Activated CD4-positive, alpha-beta T cell treated with anti-CD3 and anti-CD28 coated beads, Interleukin-2, amount 10 ng/mL, durations not matched to agents 7 days and 5 days (primary cell): ENCODE measurements at regions not wholly inside any gene's neighbourhood (a gene's known extent, or its start where the extent isn't known, plus 50 kb on each side); places are given as distances from the start of the nearest gene placed in this dataset.

Source experiments
- CTCF ChIA-PET: fragments of 350-600 bp; sonication (Branson Sonifier 250); formaldehyde crosslinking; loops from one replicate; lab custom pipeline; 2021; ENCODE audit warnings: antibody characterized with exemption; lab: Charles Lee
- POLR2A ChIA-PET: fragments of 350-600 bp; sonication (Branson Sonifier 250); formaldehyde crosslinking; loops from one replicate; lab custom pipeline; 2021; ENCODE audit warnings: antibody characterized with exemption; lab: Charles Lee
- DNase-seq: peaks from one replicate; pipeline ENCODE4 v3.0.0-alpha.2; 2020
- H3K27ac Mint-ChIP-seq: one replicate; pipeline ENCODE4 v1.8.0; 2021; ENCODE audit warnings: mild to moderate bottlenecking, moderate library complexity, mixed read lengths
- H3K27me3 Mint-ChIP-seq: one replicate; pipeline ENCODE4 v1.8.0; 2021; ENCODE audit warnings: mixed read lengths
- H3K36me3 Mint-ChIP-seq: one replicate; pipeline ENCODE4 v1.8.0; 2021; ENCODE audit warnings: low read depth, mixed read lengths
- H3K4me1 Mint-ChIP-seq: one replicate; pipeline ENCODE4 v1.8.0; 2021; ENCODE audit warnings: mixed read lengths
- H3K4me3 Mint-ChIP-seq: one replicate; pipeline ENCODE4 v1.8.0; 2021; ENCODE audit warnings: mild to moderate bottlenecking, moderate library complexity, mixed read lengths
- H3K9me3 Mint-ChIP-seq: one replicate; pipeline ENCODE4 v1.8.0; 2021; ENCODE audit warnings: mixed read lengths

DNA sequence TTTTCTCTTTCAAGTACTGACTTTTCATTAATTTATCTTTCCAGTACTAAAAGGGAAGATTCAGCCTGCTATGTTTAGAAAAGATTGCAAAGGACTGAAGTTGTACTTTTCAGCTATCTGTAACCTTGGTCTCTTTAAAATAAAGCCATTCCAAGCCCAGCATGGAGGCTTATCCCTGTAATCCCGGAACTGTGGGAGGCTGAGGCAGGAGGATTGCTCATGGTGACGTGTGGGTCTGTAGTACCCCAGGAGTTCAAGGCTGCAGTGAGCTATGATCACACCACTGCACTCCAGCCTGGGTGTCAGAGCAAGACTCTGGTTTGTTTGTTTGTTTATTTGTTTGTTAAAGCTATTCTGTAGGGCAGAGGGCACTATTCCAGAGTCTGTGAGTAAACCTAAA is 50.6 kb upstream of the TMEM170B start:
- Mint-ChIP-seq H3K4me1 (no peaks in the 10 kb centered on the region), H3K4me3 (no peak overlapping the region), H3K27me3 (peaks cover 2% of the 10 kb centered on the region), H3K36me3 (no peaks in the 10 kb centered on the region), H3K27ac (no peak overlapping the region), H3K9me3 (no peaks in the 10 kb centered on the region)
- ChIA-PET CTCF (no interaction called here), POLR2A (no interaction called here)
- no peak for DNase-seq

DNA sequence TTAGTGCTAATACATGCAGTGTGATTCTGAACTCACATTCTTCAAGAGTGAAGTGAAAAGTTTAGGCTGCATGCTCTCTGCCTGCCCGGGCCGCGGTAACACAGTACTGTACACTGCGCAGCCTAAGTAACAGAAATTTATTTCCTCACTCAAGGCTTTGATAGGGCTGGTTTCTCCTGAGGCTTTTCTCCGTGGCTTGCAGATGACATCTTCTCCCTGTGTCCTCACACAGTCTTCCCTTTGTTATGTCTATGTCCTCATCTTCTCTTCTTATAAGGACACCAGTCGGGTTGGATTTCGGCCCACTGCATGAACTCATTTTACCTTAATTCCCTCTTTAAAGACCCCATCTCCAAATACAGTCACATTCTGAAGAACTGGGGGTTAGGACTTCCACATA is 51.1 kb upstream of the TMEM170B start:
- H3K9me3 Mint-ChIP-seq, result no peaks in the 10 kb centered on the region
- H3K27me3 Mint-ChIP-seq, result peaks cover 2% of the 10 kb centered on the region
- CTCF ChIA-PET, result no interaction called here
- H3K4me3 Mint-ChIP-seq, result no peak overlapping the region
- DNase-seq, result no peak
- H3K27ac Mint-ChIP-seq, result no peak overlapping the region
- no peaks in the 10 kb centered on the region for H3K4me1 Mint-ChIP-seq
- no peaks in the 10 kb centered on the region for H3K36me3 Mint-ChIP-seq
- POLR2A ChIA-PET, result no interaction called here

DNA sequence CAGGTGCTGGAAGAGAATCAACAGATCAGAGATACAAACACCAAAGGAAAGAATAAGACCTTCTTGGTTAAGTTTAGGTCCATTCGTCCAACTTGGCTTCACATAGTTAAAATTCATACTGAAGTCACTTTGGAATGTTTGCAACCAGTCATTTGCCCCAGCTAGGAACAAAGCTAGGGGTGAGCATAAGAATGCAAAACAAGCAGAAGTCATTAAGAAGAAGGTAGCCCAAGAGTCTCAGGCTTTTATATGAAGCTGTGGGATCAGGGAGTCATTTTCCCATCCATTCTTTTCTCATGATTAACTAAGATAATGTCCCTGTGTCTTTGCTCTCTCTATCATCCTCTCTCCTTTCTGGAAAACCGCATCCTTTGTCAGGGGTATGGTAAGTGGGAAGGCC is 51.5 kb upstream of the TMEM170B start:
- Mint-ChIP-seq H3K9me3 (no peaks in the 10 kb centered on the region), H3K4me1 (no peaks in the 10 kb centered on the region), H3K27me3 (peaks cover 2% of the 10 kb centered on the region), H3K36me3 (no peaks in the 10 kb centered on the region), H3K27ac (no peak overlapping the region), H3K4me3 (no peak overlapping the region)
- ChIA-PET CTCF (interaction anchor here (0.5 to 1.5 kb wide), 2 partner anchors 15 to 350 kb away, joined by 3 read pairs; no protein-coding TSS in a partner anchor), POLR2A (no interaction called here)
- no peak for DNase-seq

DNA sequence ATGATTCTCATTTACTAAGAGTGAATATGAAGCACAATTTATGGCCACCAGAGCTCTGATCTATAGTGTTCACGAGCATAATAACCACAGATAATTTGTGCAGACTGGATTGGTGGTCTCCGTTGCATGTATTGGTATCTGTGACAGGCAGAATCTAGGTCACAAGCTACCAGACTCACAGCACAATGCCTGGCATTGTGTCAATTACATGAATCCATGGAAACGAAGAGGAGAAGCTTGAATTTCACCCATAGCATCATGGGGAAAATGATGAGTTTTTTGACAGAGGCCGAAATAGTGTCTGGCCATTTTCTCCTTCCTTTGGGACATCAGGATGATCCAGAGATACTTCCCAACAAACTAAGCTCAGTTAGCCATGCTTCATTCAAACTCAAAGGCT is 52.3 kb upstream of the TMEM170B start:
- POLR2A ChIA-PET, result no interaction called here
- no peak overlapping the region for H3K27ac Mint-ChIP-seq

DNA sequence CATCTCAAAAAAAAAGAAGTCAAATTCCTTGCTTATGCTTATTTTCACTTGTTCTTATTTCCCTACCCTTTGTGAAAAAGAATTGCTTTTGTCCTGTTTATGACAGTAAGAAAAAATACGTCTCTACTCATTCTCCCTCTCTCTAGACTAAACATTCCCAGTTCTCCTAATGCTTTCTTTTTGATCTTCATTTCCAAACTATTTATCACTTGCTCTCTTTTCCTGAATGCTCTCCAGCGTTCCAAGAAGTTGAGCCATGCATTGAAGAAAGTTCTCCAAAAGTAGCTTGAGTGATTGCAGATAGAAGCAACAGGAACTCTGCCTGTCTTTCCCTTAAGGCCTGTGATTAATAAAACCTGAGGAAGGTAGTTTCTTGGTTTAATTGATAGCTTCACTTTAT is 53.1 kb upstream of the TMEM170B start:
- CTCF ChIA-PET, result interaction anchor here (0.7 to 1.5 kb wide), 3 partner anchors 14 to 317 kb away, joined by 3 read pairs; no protein-coding TSS in a partner anchor
- Mint-ChIP-seq H3K4me3 (no peak overlapping the region), H3K4me1 (no peaks in the 10 kb centered on the region), H3K27me3 (peaks cover 2% of the 10 kb centered on the region), H3K9me3 (no peaks in the 10 kb centered on the region), H3K36me3 (no peaks in the 10 kb centered on the region), H3K27ac (no peak overlapping the region)
- no peak for DNase-seq
- POLR2A ChIA-PET, result no interaction called here

More for the DNA sequence above, 52.3 kb upstream of the TMEM170B start:
- no peaks in the 10 kb centered on the region for H3K9me3 Mint-ChIP-seq
- CTCF ChIA-PET, result interaction anchor here (0.5 to 1.5 kb wide), 3 partner anchors 14 to 349 kb away, joined by 3 read pairs; no protein-coding TSS in a partner anchor
- no peaks in the 10 kb centered on the region for H3K4me1 Mint-ChIP-seq
- H3K27me3 Mint-ChIP-seq, result peaks cover 4% of the 10 kb centered on the region
- H3K36me3 Mint-ChIP-seq, result no peaks in the 10 kb centered on the region
- DNase-seq, result no peak
- no peak overlapping the region for H3K4me3 Mint-ChIP-seq

DNA sequence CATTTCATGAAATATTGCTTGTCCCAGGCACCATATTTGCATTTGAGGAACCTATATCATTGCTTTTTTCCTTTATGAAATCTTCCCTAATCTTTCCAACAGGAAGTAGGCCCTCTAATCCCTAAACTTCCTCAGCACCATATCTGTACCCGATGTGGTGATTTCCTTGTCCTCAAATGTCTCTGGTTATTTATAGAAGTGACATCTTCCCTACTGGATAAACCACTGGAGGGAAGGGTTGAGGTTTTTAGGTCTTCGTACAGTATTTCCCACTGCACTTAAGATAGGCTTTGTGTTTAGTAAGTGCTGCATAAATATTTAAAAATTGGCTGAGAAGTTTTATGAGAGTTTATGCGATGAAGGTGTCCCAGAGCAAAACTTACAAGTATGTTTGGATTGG is 54.9 kb upstream of the TMEM170B start:
- H3K36me3 Mint-ChIP-seq, result no peaks in the 10 kb centered on the region
- peaks cover 6% of the 10 kb centered on the region for H3K27me3 Mint-ChIP-seq
- H3K4me3 Mint-ChIP-seq, result no peak overlapping the region
- no peaks in the 10 kb centered on the region for H3K4me1 Mint-ChIP-seq
- CTCF ChIA-PET, result no interaction called here
- POLR2A ChIA-PET, result no interaction called here
- DNase-seq, result no peak
- H3K27ac Mint-ChIP-seq, result no peak overlapping the region
- H3K9me3 Mint-ChIP-seq, result no peaks in the 10 kb centered on the region

DNA sequence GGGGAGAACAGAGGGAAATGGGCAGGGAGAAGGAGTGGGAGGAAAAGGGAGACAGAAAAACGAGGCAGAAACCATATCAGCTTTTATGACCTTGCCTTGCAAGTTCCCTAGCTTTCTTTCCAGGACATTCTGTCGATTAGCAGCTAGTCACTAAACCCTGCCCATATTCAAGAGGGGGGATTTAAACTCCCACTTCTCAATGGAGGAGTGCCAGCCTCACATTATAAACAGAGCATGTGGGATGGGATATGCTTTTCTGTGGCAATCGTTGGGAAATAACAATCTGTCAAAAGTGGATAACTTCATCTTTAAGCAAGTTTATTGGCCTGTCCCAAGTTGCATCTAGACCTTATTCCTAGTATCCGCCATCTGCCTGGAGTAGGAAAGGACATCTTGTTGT is 57.0 kb upstream of the TMEM170B start:
- peaks cover 20% of the 10 kb centered on the region for H3K27me3 Mint-ChIP-seq
- H3K4me3 Mint-ChIP-seq, result no peak overlapping the region
- ChIA-PET POLR2A (interaction anchor here (0.6 kb wide), 1 partner anchor 41 kb away, joined by 5 read pairs; no protein-coding TSS in a partner anchor), CTCF (interaction anchor here (0.6 kb wide), 1 partner anchor 885 kb away, joined by 3 read pairs; no protein-coding TSS in a partner anchor)
- no peaks in the 10 kb centered on the region for H3K9me3 Mint-ChIP-seq
- H3K36me3 Mint-ChIP-seq, result no peaks in the 10 kb centered on the region
- no peak for DNase-seq
- no peak overlapping the region for H3K27ac Mint-ChIP-seq
- no peaks in the 10 kb centered on the region for H3K4me1 Mint-ChIP-seq

DNA sequence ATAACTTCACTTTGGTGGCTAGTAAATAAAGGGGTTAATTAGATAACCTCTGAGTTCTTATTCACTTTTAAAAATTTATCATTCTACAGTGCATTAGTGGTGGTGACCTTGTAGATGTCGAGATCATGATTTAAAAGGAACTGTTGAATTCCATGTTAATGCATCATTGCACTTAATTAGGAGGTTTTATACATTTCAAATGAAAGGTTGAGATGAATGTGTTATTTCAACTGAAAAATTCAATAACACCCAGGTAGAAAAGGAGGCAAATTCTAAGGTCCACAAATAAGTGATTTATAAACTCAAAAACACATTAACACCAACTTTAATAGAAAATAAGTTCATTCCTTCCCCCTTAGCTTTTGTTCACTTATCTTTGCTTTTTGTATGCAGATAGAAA is 58.3 kb upstream of the TMEM170B start:
- Mint-ChIP-seq H3K4me3 (no peak overlapping the region), H3K27ac (no peak overlapping the region), H3K4me1 (no peaks in the 10 kb centered on the region), H3K27me3 (peaks cover 22% of the 10 kb centered on the region), H3K36me3 (no peaks in the 10 kb centered on the region), H3K9me3 (no peaks in the 10 kb centered on the region)
- POLR2A ChIA-PET, result interaction anchor here (0.6 kb wide), 1 partner anchor 19 kb away, joined by 3 read pairs; no protein-coding TSS in a partner anchor
- DNase-seq, result no peak
- CTCF ChIA-PET, result no interaction called here

DNA sequence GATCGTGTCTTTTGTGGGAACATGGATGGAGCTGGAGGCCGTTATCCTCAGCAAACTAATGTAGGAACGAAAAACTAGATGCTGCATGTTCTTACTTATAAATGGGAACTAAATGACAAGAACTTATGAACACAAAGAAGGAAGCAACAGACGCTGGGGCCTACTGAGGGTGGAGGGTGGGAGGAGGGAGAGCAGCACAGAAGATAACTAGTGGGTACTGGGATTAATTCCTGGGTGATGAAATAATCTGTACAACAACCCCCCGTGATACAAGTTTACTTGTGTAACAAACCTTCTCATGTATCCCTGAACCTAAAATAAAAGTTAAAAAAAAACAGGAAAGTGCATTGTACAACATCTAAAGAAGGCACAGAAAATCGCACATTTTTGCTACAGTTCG is 59.0 kb upstream of the TMEM170B start:
- Mint-ChIP-seq H3K27me3 (peaks cover 23% of the 10 kb centered on the region), H3K4me3 (no peak overlapping the region), H3K36me3 (no peaks in the 10 kb centered on the region), H3K4me1 (no peaks in the 10 kb centered on the region), H3K9me3 (no peaks in the 10 kb centered on the region), H3K27ac (no peak overlapping the region)
- DNase-seq, result no peak
- ChIA-PET POLR2A (no interaction called here), CTCF (no interaction called here)

DNA sequence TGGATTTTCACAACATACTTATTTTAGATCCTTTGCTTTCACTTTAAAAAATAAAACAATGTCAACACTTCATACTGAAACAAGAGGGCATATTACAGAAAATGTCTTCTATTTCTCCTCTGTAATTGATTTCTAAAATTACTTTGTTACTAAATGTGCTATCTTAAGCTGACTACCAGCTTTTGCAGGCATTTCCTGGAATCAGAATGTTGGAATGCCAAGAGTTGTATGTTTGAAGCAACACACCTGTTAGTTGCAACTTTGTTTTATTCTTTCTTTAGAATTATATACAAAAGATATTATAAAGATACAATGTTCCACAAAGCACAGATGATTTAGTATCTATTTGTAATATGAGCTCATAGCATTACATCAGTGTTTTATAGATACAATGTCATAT is 62.5 kb upstream of the TMEM170B start:
- POLR2A ChIA-PET, result no interaction called here
- Mint-ChIP-seq H3K9me3 (no peaks in the 10 kb centered on the region), H3K4me1 (no peaks in the 10 kb centered on the region)

DNA sequence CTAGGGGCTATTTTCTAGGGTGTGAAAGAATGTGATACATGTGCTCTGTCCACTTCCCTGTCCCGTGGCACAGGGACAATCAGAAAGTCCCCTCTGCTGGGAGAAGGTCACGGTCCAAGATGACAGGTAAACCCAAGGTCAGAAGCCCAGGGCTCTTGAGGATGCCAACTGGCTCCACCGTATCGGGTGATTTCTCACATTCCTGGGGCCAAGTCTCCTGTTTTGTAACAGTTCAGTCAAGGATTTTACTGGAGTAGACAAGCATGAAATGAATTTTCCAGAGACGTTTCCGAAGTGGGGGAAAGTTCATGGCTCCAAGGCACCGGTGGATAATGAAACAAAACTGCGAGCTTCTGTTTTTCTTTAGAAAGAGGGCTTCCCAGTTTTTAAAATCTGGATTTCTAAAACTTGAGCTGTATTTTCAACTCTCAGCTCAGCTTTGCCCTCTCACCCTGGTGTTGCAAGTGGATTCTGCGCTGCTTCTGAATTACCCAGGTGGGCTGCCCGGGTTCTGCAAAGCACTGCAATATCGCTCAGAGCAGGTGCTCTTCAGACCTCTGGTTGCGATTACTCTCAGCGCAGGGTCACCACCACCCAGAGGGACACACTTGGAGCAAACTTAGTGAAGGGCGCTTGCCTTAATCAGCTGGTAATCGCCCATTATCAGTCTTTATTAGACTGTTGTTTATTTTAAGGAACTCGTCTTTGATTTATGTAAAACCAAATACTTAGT is 64.4 kb upstream of the TMEM170B start:
- H3K9me3 Mint-ChIP-seq, result no peaks in the 10 kb centered on the region
- POLR2A ChIA-PET, result no interaction called here
- no peaks in the 10 kb centered on the region for H3K4me1 Mint-ChIP-seq
- H3K27ac Mint-ChIP-seq, result no peak overlapping the region
- peaks cover 17% of the 10 kb centered on the region for H3K27me3 Mint-ChIP-seq
- no peak overlapping the region for H3K4me3 Mint-ChIP-seq
- no peaks in the 10 kb centered on the region for H3K36me3 Mint-ChIP-seq
- no peak for DNase-seq
- CTCF ChIA-PET, result no interaction called here

More for the DNA sequence above, 62.5 kb upstream of the TMEM170B start:
- DNase-seq, result no peak
- no peaks in the 10 kb centered on the region for H3K36me3 Mint-ChIP-seq
- H3K27ac Mint-ChIP-seq, result no peak overlapping the region
- H3K27me3 Mint-ChIP-seq, result peaks cover 21% of the 10 kb centered on the region
- H3K4me3 Mint-ChIP-seq, result no peak overlapping the region
- CTCF ChIA-PET, result no interaction called here

DNA sequence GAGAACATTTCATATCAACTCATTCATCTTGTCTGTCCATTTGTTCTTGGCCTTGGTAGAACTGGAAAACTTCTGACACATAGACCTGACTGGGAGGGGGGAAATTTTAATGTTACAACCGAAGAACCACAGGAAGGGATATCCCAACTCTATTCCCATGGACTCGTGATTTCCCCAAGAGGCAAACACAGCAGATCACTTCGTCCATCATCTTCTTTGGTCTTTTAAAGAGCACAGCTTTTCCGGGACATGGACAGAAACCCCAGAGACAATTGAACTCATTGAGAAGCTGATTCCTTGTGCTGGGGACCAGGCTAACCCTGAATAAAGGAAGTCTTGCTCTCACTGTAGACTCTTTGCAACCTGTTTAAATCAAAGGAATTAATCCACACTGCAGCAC is 66.3 kb upstream of the TMEM170B start:
- H3K4me3 Mint-ChIP-seq, result no peak overlapping the region
- ChIA-PET CTCF (interaction anchor here (0.5 to 1.1 kb wide), 3 partner anchors 14 to 892 kb away, joined by 3 read pairs; no protein-coding TSS in a partner anchor), POLR2A (no interaction called here)
- H3K9me3 Mint-ChIP-seq, result no peaks in the 10 kb centered on the region
- no peaks in the 10 kb centered on the region for H3K36me3 Mint-ChIP-seq
- H3K27ac Mint-ChIP-seq, result no peak overlapping the region
- DNase-seq, result no peak
- H3K4me1 Mint-ChIP-seq, result no peaks in the 10 kb centered on the region
- H3K27me3 Mint-ChIP-seq, result peaks cover 10% of the 10 kb centered on the region

DNA sequence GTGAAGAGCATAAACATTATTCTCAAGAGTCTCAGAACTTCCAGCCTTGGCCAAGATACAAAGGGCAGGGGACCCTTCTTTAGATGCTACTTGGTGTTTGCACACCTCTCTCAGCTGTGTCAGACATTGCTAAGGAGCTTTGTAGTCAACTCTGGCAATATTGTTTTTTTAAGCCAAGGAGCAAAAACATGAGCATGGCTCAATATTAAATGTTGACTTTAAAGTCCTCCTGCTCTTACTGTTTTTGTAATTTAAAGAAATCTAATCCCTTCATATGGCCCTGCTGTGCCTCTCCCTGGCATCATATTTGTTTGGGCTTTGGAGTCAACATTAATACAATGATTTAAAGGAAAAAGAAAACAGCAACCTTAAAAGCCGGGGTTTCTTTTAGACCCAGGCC is 67.9 kb upstream of the TMEM170B start:
- Mint-ChIP-seq H3K27ac (no peak overlapping the region), H3K36me3 (no peaks in the 10 kb centered on the region), H3K9me3 (no peaks in the 10 kb centered on the region), H3K4me3 (no peak overlapping the region), H3K4me1 (no peaks in the 10 kb centered on the region), H3K27me3 (peaks cover 3% of the 10 kb centered on the region)
- DNase-seq, result no peak
- ChIA-PET CTCF (no interaction called here), POLR2A (no interaction called here)
